ENCODE measurements at regions not wholly inside any gene's neighbourhood (a gene's known extent, or its start where the extent isn't known, plus 50 kb on each side); places are given as distances from the start of the nearest gene placed in this dataset.
"Not testable (repeated sequence)": the region's sequence is repeated elsewhere in the genome, so short reads cannot be mapped to it uniquely, and the experiment has no call there.

DNA sequence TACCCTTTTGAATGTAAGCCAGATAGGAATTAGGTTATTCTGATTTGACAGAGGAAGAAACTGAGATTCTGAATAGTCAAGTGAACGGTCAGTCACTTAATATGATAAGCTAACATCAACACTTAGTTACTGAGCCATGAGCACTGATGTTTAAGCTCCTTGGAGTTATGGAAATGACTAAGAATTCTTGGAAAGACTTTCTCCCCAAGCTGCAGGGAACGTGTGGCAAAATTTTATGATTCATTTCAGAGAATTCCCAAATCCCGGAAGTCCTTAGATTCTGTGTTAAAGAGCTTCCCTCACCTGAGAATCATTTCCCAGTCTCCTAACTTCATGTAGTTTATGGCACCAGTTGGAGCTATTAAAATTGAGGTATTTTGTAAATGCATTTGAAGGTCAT, 330.9 kb downstream of the XPNPEP1 start:
- H3K9me3 ChIP-seq (ENCODE audit: low read length) = no peaks in the 10 kb centered on the region
- H3K27ac ChIP-seq (ENCODE audit: low read depth, low read length) = no peak overlapping the region
- H3K4me3 ChIP-seq (ENCODE audit: low read depth in 1 of 2, low read length in 2 of 2) = no peak overlapping the region
- H3K9ac ChIP-seq (ENCODE audit: low read length) = no peak overlapping the region
- no peaks in the 10 kb centered on the region for H3K4me1 ChIP-seq (ENCODE audit: insufficient read depth, low read length)
- no peaks in the 10 kb centered on the region for H3K36me3 ChIP-seq (ENCODE audit: insufficient read depth, low read length)
- H3K27me3 ChIP-seq (ENCODE audit: control insufficient read depth in 1 of 2, insufficient read depth in 2 of 2, low read length in 2 of 2) = no peaks in the 10 kb centered on the region

DNA sequence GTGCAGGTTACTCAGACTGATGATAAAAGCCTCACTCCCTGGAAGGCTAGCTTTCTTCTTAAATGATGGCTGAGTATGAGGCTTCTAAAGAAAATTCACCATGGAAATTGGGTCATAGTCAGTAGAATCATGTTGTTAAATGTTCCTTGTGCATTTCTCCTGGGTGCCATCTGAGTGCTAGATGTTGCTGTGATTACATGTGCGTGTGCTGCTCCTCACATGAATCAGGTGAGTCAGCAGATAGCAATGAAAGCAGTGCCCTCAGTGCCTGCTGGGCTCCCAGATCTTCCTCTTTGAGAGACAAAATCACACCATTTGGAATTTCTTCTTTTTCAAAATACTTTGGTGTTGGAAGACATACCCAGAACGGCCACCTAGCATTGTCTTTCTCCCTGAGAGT, 331.7 kb downstream of the XPNPEP1 start:
- H3K27me3 ChIP-seq (ENCODE audit: control insufficient read depth in 1 of 2, insufficient read depth in 2 of 2, low read length in 2 of 2) = no peaks in the 10 kb centered on the region
- no peak overlapping the region for H3K4me3 ChIP-seq (ENCODE audit: low read depth in 1 of 2, low read length in 2 of 2)
- no peak overlapping the region for H3K9ac ChIP-seq (ENCODE audit: low read length)
- H3K27ac ChIP-seq (ENCODE audit: low read depth, low read length) = no peak overlapping the region
- no peaks in the 10 kb centered on the region for H3K36me3 ChIP-seq (ENCODE audit: insufficient read depth, low read length)
- H3K4me1 ChIP-seq (ENCODE audit: insufficient read depth, low read length) = no peaks in the 10 kb centered on the region
- no peaks in the 10 kb centered on the region for H3K9me3 ChIP-seq (ENCODE audit: low read length)

DNA sequence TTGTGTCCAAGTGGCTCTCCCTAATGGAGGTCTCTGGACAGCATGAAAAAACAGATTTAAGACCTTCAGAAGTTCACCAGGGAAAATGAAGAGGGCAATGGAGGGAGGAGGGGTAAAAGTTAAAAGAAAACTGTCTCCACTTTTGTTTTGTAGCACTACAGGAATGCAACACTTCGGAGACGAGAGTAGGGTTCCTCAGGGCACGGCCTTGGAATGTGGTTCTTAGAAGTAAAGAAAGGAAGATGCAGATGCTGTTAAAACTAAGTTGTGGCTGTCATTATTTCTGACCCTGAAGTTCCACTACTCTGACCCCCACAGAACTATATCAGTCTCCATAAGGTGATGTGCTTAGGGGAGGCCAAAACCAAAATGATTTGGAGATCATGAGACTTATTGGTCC, 335.1 kb downstream of the XPNPEP1 start:
- no peaks in the 10 kb centered on the region for H3K4me1 ChIP-seq (ENCODE audit: insufficient read depth, low read length)

DNA sequence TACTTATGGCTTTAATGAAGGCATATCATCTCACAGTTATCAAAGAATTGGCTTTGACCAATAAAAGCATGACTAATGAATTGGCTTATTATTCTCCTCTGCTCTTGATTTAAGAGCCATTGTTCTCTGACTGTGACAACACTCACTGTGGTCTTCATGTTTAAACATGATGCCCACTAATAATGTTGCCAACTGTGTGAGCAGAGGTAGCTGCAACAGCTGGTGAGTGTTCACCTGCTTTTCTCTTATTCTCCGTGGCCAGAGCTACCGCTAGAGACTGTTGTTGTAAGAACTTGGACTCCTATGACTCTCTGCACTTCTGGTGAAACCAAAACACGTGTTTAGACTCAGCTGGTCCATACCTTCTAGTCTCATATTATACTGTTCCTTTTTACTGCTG, 335.9 kb downstream of the XPNPEP1 start:
- H3K4me1 ChIP-seq (ENCODE audit: insufficient read depth, low read length) = no peaks in the 10 kb centered on the region
- no peaks in the 10 kb centered on the region for H3K36me3 ChIP-seq (ENCODE audit: insufficient read depth, low read length)
- H3K9me3 ChIP-seq (ENCODE audit: low read length) = no peaks in the 10 kb centered on the region
- no peaks in the 10 kb centered on the region for H3K27me3 ChIP-seq (ENCODE audit: control insufficient read depth in 1 of 2, insufficient read depth in 2 of 2, low read length in 2 of 2)
- H3K9ac ChIP-seq (ENCODE audit: low read length) = no peak overlapping the region
- no peak overlapping the region for H3K4me3 ChIP-seq (ENCODE audit: low read depth in 1 of 2, low read length in 2 of 2)
- H3K27ac ChIP-seq (ENCODE audit: low read depth, low read length) = no peak overlapping the region

More for the DNA sequence above, 335.1 kb downstream of the XPNPEP1 start:
- no peak overlapping the region for H3K27ac ChIP-seq (ENCODE audit: low read depth, low read length)
- H3K36me3 ChIP-seq (ENCODE audit: insufficient read depth, low read length) = no peaks in the 10 kb centered on the region
- no peaks in the 10 kb centered on the region for H3K27me3 ChIP-seq (ENCODE audit: control insufficient read depth in 1 of 2, insufficient read depth in 2 of 2, low read length in 2 of 2)
- H3K9me3 ChIP-seq (ENCODE audit: low read length) = no peaks in the 10 kb centered on the region
- no peak overlapping the region for H3K4me3 ChIP-seq (ENCODE audit: low read depth in 1 of 2, low read length in 2 of 2)
- H3K9ac ChIP-seq (ENCODE audit: low read length) = no peak overlapping the region

DNA sequence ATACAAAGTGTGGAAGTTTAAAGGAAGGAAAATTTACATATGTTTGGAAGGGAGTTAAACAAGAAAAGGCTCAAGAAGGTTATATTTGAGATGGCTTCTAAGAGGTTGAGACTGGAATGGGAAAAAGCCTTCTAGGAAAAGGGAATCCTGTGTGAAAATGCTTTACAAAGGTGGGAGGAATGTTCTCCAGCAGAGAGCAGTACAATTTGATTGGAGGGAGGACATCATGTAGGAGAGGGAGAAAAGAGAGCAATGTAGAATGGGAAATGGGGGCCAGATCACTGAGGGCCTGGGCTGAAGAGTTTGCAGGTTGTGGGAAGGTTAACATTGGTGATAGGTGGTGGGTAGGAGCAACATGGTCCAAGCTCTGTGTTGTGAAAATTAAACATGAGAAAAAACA, 366.9 kb downstream of the XPNPEP1 start:
- no peaks in the 10 kb centered on the region for H3K27me3 ChIP-seq (ENCODE audit: control insufficient read depth in 1 of 2, insufficient read depth in 2 of 2, low read length in 2 of 2)
- H3K36me3 ChIP-seq (ENCODE audit: insufficient read depth, low read length) = no peaks in the 10 kb centered on the region
- H3K4me3 ChIP-seq (ENCODE audit: low read depth in 1 of 2, low read length in 2 of 2) = no peak overlapping the region
- H3K27ac ChIP-seq (ENCODE audit: low read depth, low read length) = no peak overlapping the region
- H3K4me1 ChIP-seq (ENCODE audit: insufficient read depth, low read length) = no peaks in the 10 kb centered on the region
- H3K9ac ChIP-seq (ENCODE audit: low read length) = no peak overlapping the region
- H3K9me3 ChIP-seq (ENCODE audit: low read length) = no peaks in the 10 kb centered on the region

DNA sequence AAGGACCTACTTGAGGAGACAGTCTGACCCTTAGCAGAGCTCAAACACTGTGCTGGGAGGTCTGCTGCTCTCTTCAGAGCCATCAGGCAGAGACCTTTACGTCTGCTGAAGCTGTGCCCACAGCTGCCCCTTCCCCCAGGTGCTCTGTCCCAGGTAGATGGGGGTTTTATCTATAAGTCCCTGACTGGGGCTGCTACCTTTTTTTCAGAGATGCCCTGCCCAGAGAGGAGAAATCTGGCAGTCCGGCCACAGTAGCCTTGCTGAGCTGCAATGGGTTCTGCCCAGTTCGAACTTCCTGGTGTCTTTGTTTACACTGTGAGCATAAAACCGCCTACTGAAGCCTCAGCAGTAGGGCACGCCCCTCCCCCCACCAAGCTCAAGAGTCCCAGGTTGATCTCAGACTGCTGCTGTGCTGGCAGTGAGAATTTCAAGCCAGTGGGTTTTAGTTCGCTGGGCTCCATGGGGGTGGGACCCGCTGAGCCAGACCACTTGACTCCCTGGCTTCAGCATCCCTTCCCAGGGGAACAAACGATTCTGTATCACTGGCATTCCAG, 381.2 kb downstream of the XPNPEP1 start:
- H3K4me1 ChIP-seq (ENCODE audit: insufficient read depth, low read length); H3K36me3 ChIP-seq (ENCODE audit: insufficient read depth, low read length); H3K27me3 ChIP-seq (ENCODE audit: control insufficient read depth in 1 of 2, insufficient read depth in 2 of 2, low read length in 2 of 2); H3K27ac ChIP-seq (ENCODE audit: low read depth, low read length); H3K9ac ChIP-seq (ENCODE audit: low read length); H3K4me3 ChIP-seq (ENCODE audit: low read depth in 1 of 2, low read length in 2 of 2); H3K9me3 ChIP-seq (ENCODE audit: low read length): not testable (repeated sequence)

DNA sequence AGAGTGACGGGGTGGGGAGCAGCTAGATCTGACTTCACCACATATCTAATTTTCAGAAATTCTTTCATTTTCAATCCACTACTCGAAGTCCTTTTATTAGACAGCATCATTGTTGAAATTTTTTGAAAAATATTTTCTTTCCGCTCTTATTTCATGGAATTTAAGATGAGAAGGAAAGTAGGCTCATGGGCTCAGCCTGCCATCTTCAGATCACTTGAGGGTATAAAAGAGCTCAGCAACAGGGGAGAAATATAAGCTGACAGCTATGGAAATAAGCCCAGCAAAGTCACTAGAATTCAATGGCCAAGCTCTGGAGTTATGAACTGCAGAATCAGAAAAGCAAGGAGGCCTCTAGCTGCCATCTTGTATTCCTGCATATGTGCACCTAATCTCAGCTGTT, 389.1 kb downstream of the XPNPEP1 start:
- no peaks in the 10 kb centered on the region for H3K36me3 ChIP-seq (ENCODE audit: insufficient read depth, low read length)
- no peak overlapping the region for H3K27ac ChIP-seq (ENCODE audit: low read depth, low read length)
- H3K9me3 ChIP-seq (ENCODE audit: low read length) = peaks cover 7% of the 10 kb centered on the region
- no peak overlapping the region for H3K4me3 ChIP-seq (ENCODE audit: low read depth in 1 of 2, low read length in 2 of 2)
- H3K4me1 ChIP-seq (ENCODE audit: insufficient read depth, low read length) = no peaks in the 10 kb centered on the region
- H3K9ac ChIP-seq (ENCODE audit: low read length) = no peak overlapping the region
- no peaks in the 10 kb centered on the region for H3K27me3 ChIP-seq (ENCODE audit: control insufficient read depth in 1 of 2, insufficient read depth in 2 of 2, low read length in 2 of 2)

DNA sequence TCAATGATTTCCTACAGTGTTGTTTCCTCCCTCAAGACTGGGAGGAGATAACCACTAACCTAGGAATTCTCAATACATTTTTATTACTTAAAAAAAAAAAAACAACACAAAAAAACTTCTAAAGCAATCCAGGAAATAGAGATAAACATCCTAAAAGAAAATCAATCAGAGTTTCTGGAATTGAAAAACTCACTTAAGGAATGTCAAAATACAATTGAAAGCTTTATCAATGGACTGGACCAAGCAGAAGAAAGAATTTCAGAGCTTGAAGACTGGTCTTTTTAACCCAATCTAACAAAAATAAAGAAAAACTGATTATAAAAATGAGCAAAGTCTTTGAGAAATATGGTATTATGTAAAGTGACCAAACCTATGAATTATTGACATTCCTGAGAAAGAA, 394.1 kb downstream of the XPNPEP1 start:
- Histone ChIP-seq H3K27ac (ENCODE audit: low read depth, low read length) (no peak overlapping the region), H3K9ac (ENCODE audit: low read length) (no peak overlapping the region), H3K9me3 (ENCODE audit: low read length) (peaks cover 12% of the 10 kb centered on the region), H3K27me3 (ENCODE audit: control insufficient read depth in 1 of 2, insufficient read depth in 2 of 2, low read length in 2 of 2) (no peaks in the 10 kb centered on the region), H3K36me3 (ENCODE audit: insufficient read depth, low read length) (no peaks in the 10 kb centered on the region), H3K4me1 (ENCODE audit: insufficient read depth, low read length) (no peaks in the 10 kb centered on the region), H3K4me3 (ENCODE audit: low read depth in 1 of 2, low read length in 2 of 2) (no peak overlapping the region)

DNA sequence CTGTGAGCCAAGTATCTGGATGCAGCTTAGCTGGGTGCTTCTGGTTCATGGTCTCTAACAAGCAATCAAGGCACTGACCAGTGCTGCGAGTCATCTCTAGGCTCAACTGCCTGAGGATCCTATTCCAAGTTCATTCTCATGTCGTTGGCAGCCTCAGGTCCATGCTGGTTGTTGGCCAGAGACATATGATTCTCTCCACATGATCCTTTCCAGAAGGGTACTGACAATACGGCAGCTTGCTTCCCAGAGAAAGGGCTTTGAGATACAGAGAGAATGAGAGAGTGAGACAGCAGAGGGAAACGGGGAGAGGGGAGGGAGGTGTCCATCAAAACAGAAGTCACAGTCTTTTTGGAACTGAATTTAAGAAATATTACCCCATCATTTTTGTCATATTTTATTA, 405.6 kb downstream of the XPNPEP1 start:
- Histone ChIP-seq H3K4me3 (ENCODE audit: low read depth in 1 of 2, low read length in 2 of 2) (no peak overlapping the region), H3K4me1 (ENCODE audit: insufficient read depth, low read length) (no peaks in the 10 kb centered on the region), H3K9me3 (ENCODE audit: low read length) (no peaks in the 10 kb centered on the region), H3K27ac (ENCODE audit: low read depth, low read length) (no peak overlapping the region), H3K27me3 (ENCODE audit: control insufficient read depth in 1 of 2, insufficient read depth in 2 of 2, low read length in 2 of 2) (no peaks in the 10 kb centered on the region), H3K36me3 (ENCODE audit: insufficient read depth, low read length) (no peaks in the 10 kb centered on the region), H3K9ac (ENCODE audit: low read length) (no peak overlapping the region)

DNA sequence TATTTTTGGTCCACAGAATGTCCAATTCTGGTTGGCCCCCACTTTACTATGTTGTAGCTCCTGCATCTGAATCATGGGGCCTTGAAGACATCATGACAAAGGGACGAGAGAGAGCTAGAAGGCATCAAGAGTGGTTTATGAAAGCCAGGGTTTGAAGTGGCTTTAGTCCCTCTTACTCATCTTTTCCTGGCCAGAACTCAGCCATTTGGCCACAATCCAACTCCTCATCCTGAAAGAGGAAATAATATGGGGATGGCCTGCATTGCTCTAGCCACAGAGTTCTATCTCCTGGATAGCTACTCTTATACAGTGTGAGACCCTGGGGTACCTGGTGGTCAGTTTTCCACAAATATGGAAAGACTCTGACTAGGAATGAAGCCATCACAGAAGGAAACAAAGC, 418.9 kb downstream of the XPNPEP1 start:
- Histone ChIP-seq H3K9ac (ENCODE audit: low read length) (no peak overlapping the region), H3K36me3 (ENCODE audit: insufficient read depth, low read length) (no peaks in the 10 kb centered on the region), H3K9me3 (ENCODE audit: low read length) (no peaks in the 10 kb centered on the region), H3K4me3 (ENCODE audit: low read depth in 1 of 2, low read length in 2 of 2) (no peak overlapping the region), H3K27me3 (ENCODE audit: control insufficient read depth in 1 of 2, insufficient read depth in 2 of 2, low read length in 2 of 2) (no peaks in the 10 kb centered on the region), H3K27ac (ENCODE audit: low read depth, low read length) (no peak overlapping the region), H3K4me1 (ENCODE audit: insufficient read depth, low read length) (no peaks in the 10 kb centered on the region)

DNA sequence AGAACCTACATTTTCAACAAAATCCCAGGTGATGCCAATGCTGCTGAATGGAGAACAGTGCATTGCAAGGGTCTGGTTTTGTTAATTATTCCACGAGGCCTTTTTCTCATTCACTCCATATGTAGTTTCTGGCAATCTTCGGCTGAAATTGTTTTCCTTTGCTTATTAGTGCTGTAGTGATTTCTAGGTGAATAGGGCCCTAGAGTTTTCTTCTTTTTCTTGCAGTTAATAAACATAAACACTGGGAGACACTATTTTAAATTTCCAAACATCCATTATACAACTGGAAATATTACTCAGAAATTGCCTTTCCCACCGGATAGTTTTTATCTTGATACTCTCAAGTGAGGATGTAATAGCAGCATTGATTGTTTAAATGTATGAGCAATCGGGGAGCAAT, 435.6 kb downstream of the XPNPEP1 start:
- H3K4me1 ChIP-seq (ENCODE audit: insufficient read depth, low read length) = no peaks in the 10 kb centered on the region
- H3K4me3 ChIP-seq (ENCODE audit: low read depth in 1 of 2, low read length in 2 of 2) = no peak overlapping the region
- no peak overlapping the region for H3K27ac ChIP-seq (ENCODE audit: low read depth, low read length)
- H3K9me3 ChIP-seq (ENCODE audit: low read length) = no peaks in the 10 kb centered on the region
- H3K27me3 ChIP-seq (ENCODE audit: control insufficient read depth in 1 of 2, insufficient read depth in 2 of 2, low read length in 2 of 2) = no peaks in the 10 kb centered on the region
- H3K36me3 ChIP-seq (ENCODE audit: insufficient read depth, low read length) = no peaks in the 10 kb centered on the region
- no peak overlapping the region for H3K9ac ChIP-seq (ENCODE audit: low read length)

DNA sequence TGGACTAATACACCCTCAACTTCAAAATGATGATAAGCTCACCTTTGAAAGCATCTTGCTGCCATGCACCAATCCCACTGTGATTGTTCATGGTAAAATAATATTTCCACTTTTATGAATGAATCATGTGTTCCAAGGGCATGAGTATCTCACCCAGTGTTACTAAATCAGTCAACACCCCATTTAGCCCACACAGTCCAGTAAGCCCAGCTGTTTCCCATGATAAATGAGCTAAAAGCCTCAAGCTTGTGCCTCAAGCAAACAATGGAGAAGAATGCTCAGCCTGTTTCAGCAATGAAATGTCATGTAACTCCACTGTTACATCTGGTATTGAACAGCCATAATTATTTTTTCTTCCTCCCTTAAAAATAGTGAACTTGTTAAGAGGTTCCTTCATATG, 442.5 kb downstream of the XPNPEP1 start:
- H3K36me3 ChIP-seq (ENCODE audit: insufficient read depth, low read length) = no peaks in the 10 kb centered on the region
- no peaks in the 10 kb centered on the region for H3K9me3 ChIP-seq (ENCODE audit: low read length)
- H3K9ac ChIP-seq (ENCODE audit: low read length) = no peak overlapping the region
- H3K4me3 ChIP-seq (ENCODE audit: low read depth in 1 of 2, low read length in 2 of 2) = no peak overlapping the region
- H3K27ac ChIP-seq (ENCODE audit: low read depth, low read length) = no peak overlapping the region
- no peaks in the 10 kb centered on the region for H3K27me3 ChIP-seq (ENCODE audit: control insufficient read depth in 1 of 2, insufficient read depth in 2 of 2, low read length in 2 of 2)
- no peaks in the 10 kb centered on the region for H3K4me1 ChIP-seq (ENCODE audit: insufficient read depth, low read length)

Data from muscle layer of colon (tissue), 2 donors.